Heart left ventricle (tissue), 13 donors: ENCODE measurements at regions not wholly inside any gene's neighbourhood (a gene's known extent, or its start where the extent isn't known, plus 50 kb on each side); places are given as distances from the start of the nearest gene placed in this dataset.

Source experiments
- CTCF ChIP-seq, 12 donors: fragments of 200-600 bp; sonication (generic) in 4 of 12; IDR thresholded peaks; one replicate each; pipeline versions ENCODE4 v1.5.0 to v1.8.0; 2018 to 2022; ENCODE audit warnings: antibody characterized with exemption in 12 of 12, mild to moderate bottlenecking in 5 of 12
- POLR2A ChIP-seq, 2 donors: fragments of 450-650 bp; IDR thresholded peaks; one replicate each; pipeline ENCODE4 v1.6.1; 2017; ENCODE audit warnings: antibody characterized with exemption in 2 of 2, mild to moderate bottlenecking in 2 of 2, moderate library complexity in 2 of 2
- donor health status: ischemic (EF 13 %, LVEDD 7.1; RV severe dilation, severe dysfunction).
- donor health status: DM: no; HTN: yes; CAD: no.
- donor health status: DM: no; HTN: no; CAD: no.
- donor health status: ischemic (EF 25% LVEDD 6.9; RV normal size, moderate dysfunction).
- donor health status: ischemic (EF 25% LVEDD 5.7; RV mildly dilated, moderate dysfunction).
- donor health status: ischemic (EF 35%, LVEDD 5.7; RV mildly dilated, moderate dysfunction).
- donor health status: nonischemic (EF 11% LVEDD 7.7; RV severe dilation, severe dysfunction).
- donor health status: DM: yes; HTN: yes; CAD: no.
- donor health status: PGD.
- donor health status: ischemic (EF 29% LVEDD 5.4; RV normal size, mild dysfunction).
- donor health status: nonischemic (EF 23%, LVEDD 6.1; RV moderate dilation, normal function).

- TF ChIP-seq POLR2A (IDR thresholded peaks at IDR 0.05) (no peak), CTCF (IDR thresholded peaks at IDR 0.05) (no peak)
Measured at GRCh38 chr17:31748881-31749280, 110.2 kb downstream of the COPRS start.
